HG03342 (cell line): ENCODE measurements at regions not wholly inside any gene's neighbourhood (a gene's known extent, or its start where the extent isn't known, plus 50 kb on each side); places are given as distances from the start of the nearest gene placed in this dataset.
A peak's percentile ranks its signal among the peaks of the same experiment; 100 is the strongest.
"Not testable (repeated sequence)": the region's sequence is repeated elsewhere in the genome, so short reads cannot be mapped to it uniquely, and the experiment has no call there.

ENCODE experiments used
- ATAC-seq: cut with Tn5 transposase; IDR thresholded peaks from one replicate; pipeline ENCODE4 v1.9.1; 2021; ENCODE audit warnings: mild to moderate bottlenecking, moderate library complexity; ENCODE audit not compliant: unreplicated experiment

DNA sequence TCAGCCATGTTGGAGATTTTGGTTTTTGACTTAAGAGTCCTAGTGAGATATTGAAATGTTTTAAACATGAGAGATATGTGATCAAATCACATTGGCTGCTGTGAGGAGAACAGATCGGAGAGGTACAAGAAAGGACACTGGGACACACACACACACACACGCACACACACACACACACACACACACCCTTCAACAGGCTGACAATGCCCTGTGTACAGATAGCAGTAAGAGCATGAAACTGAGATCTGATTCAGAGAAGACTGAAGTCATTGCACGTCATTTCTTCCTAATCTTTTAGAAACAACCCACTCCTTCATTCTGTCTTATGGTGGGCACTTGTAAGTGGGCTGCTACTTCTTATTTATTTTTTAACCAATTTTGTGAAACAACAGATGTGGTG lies 200.5 kb upstream of the E2F8 start:
- no peak for ATAC-seq

DNA sequence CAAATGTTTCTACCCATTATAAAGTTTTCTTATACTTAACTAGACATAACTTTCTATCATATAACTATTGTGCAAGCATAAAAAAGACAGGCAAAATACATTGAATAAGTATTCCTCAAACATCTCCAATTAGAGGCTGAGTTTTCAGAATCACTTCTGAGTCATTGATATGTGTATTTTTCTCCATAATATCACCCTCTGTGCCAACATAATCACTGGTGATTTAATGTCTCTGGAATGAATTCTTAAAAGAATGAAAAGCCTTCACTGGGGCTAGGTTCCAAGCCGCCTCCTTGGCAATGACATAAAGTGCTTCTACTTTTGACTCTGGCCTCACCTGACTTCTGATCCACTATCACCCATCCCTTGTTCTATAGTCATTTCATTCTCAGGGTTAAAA lies 197.0 kb upstream of the E2F8 start:
- no peak for ATAC-seq

DNA sequence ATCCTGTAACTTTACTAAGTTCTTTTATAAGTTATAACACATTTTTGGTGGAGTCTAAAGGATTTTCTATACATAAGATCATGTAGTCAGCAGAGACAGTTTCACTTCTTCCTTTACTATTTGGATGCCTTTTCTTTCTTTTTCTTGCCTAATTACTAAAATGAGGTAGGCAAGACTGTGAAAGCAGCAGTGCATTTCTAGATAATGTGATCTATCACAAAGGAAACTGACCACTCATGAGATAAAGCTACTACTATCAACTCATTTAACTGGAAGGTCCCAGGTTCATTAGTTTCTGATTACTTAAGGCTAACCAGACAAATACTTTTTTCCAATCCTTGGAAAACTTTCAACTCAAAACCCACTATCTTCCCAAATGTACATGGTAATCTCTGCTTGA lies 196.2 kb upstream of the E2F8 start:
- peak; percentile 31 for ATAC-seq

DNA sequence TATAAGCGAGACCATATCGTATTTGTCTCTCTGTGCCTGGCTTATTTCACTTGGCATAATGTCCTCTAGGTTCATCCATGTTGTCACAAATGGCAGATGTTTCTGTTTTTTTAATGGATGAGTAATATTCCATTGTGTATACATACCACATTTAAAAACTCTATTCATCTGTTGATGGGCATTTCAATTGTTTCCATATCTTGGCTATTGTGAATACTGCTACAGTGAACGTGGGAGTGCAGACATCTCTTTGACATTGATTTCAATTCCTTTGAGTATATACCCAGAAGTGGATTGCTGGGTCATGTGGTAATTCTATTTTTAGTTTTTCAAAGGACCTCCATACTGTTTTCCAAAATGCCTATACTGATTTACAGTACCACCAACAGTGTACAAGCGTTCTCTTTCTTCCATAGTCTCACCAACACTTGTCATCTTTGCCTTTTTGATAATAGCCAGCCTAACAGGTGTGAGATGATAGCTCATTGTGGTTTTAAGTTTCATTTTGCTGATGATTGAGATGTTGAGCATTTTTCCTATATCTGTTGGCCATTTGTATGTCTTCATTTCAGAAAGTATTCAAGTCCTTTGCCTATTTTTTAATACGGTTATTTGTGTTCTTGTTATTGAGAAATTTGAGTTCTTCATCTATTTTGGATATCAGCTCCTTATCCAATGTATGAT lies 194.7 kb upstream of the E2F8 start:
- no peak for ATAC-seq

DNA sequence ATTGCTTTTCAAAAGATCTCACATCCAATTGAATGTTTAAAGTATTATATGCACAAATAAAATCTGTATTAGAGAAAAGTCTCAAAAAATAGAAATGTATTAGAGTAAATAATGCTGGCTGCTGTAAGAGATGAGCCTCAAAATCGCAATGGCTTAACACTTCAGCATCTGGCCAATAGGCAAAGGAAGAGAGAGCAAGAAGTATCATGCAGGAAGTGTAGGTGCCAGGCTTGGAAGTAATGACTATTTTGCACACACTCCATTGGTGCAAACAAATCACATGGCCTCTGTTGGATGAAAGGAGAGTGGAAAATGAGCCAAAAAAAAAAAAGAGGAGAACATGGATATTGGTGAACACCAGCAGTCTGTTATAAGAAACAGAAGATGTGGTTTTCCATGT lies 193.0 kb upstream of the E2F8 start:
- peak; percentile 30 for ATAC-seq

DNA sequence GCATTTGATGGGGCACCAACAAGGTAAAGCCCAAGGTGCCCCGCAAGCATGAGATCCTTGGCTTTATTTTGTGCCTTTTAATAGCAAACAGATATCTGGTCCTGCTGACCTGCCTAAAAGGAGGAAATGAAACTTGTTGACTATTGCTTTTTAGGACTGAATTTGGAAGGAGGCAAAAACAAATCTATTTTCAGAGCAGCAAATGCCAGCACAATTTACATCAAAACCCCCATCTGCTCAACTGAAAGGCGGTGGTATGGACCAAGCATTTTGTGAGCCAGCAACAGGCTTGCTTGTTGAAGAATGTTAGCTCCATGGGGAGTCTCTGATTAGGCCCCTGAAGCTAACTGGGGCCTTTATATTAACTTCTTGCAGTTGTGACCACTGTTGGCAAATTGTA lies 192.6 kb upstream of the E2F8 start:
- ATAC-seq, result peak; percentile 52

DNA sequence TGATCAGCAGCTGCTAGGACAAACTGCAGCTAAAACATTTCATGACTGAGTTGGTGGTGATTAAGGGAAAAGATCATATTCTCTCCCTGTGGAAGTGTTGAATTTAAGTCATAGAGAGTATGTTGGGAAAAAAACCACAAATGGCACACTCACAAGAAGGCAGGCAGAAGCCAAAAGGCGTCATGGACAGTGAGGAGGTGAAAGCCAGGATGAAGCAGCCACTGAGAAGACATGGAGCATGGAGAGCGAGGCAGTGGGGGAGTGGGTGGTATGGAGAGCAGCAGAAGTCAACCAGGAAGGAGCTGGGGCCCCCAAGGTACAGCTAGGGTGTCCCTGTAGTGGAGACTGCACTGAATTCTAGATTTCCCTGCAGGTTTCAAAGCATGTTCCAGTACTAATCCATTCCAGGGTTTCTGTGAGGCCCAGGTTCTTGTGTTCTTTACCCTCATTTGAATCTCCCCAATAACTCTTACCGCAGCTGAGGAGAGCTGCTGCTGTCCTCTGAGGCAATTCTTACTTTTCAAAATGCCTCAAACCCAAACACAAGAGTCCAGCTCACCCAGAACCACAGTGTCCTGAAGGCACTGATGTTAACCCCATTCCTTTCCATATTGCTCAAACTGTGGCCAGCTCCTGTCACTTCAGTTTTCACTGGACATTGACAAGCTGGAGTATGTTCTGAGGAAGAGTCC lies 191.8 kb upstream of the E2F8 start:
- peak; percentile 64 for ATAC-seq

DNA sequence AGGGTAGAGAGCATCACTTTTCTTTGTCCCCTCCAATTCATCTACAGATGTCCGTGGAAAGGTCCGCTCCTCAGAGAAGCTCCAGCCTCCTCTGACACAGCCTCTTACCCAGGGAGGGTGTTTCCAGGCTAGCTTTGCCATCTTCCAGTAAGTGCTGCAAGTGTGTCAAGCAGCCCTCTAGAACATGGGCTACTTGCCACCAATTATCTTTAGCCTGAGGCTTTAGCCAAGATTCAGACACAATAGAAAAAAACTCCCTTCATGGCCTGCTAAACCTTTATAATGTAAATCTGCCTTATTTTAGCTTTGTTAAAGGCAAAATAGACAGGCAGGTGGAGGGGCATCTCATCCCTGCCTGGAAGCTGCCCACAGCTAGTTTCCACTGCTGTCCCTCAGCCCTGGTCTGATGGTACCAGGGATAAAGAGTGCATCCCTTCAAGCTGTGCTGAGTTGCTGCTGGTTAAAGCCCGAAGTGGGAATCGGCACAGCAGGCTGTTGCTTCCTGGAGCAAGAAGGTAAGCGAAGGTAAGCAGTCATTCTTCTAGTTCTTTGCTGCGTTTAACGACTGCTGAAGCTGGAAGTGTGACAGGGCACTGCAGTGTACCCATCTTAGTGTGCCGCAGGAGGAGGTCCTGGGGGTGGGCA lies 190.1 kb upstream of the E2F8 start:
- ATAC-seq, result no peak

DNA sequence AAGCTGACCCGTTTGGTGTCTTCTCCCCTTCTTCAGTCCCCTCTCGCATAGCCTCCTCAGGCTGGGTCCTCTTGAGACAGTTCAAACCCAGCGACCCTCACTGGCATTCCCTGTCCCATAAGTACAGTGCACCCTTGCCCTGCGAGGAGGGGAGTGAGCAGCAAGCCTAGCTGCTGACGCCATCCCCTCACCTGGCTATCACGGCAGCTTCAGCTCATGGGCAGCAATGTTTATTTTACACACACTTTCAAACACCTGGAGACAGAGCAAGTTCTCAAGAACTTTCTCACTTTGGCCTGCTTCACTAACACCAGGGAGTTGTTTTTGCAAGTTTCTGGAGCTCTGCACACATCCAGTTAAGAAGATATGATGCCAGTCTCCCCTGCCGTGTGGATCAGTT lies 189.6 kb upstream of the E2F8 start:
- no peak for ATAC-seq

DNA sequence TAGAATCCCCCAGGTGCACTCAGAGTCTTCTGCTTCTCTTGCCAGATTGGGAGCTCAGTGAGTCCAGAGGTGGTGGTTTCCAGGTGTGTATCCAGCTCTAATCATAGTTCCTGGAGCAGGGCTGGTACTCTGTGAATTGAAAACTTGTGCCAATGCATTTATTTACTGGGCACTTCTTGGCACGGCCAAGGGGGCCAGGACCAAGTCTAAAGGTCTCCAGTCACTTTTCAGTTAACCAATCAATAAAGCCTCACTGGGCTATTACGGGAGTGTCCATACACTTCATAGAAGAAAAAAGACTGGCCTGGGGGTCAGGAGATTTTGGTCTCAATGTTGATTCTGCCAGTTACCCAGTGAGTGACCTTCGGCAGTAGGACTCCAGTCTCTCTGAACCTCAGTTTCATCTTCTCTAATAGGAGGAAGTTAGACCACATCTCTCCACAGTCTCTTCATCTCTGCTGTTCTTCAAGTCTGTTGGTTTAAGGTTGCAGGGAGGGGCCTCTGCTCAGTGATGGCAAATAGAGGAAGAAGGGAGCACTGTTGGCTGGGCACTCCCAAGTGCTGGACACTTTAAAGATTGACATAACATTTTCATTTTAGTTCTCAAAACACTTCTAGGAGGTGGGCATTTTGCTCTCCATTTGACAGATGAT lies 188.5 kb upstream of the E2F8 start:
- ATAC-seq, result no peak

DNA sequence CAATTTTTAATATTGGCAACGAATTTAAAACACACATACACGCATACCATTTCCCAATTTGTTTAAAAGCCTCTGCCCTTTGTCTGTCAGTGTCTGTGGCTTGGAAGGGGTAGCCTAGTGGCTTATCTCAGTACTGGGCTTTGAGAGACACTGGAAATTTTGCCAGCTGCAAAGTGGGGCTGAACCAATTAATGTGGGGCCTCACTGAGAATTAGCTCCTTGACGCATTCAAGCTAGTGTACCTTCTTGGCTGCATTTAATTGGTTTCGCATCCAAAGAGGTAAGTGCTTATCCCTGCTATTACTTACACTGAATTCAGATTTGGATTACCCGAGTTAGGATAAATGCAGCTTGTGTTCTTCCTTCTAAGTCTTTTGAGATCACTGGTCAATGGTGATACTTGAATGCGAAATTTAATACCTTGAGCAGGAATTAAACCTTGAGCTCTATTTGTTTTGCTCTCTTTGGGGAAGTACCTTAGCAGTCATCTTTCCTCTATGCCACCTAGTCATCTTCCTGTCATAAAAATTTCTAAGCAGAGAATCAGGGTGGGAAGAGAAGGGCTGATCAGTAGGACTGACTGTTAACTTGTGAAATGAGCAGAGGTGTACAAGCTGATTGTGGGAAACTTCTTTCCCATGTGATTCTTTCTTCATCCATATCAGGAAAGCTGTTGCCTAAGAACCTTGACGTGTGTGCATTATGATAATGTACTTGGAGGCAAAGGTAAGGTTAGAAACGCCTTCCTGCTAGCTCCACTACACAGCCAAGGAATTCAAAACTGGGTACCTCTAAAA lies 187.7 kb upstream of the E2F8 start:
- ATAC-seq, result no peak

DNA sequence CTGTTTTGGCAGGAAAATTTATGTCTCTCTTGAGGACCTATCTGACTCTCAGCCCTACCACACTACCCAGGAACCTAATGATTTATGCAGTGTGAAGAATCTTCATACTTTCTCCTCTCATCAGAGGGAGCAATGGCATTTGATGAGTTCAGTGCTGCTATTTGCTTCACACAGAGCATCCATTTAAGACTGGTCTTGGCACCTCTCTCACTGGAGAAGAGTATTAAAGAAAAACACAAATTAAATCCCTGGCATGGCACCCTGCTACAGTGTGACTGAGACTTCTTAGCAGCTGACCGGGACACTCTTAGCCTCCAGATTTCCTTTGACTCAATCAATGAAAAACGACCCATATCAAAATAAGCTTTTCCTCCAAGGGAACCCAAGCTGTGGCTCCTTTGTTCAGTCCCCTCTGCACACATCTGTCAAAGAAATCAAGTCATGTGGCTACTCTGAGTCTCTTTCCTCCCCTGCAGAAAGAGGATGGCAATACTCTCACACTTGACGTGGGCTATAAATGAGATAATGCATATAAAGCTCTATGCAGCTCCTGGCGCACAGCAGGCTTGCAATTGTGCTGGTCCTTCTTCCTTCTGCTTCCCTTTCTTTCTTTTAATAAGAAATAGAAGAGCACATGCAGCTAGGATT lies 186.1 kb upstream of the E2F8 start:
- ATAC-seq, result no peak

DNA sequence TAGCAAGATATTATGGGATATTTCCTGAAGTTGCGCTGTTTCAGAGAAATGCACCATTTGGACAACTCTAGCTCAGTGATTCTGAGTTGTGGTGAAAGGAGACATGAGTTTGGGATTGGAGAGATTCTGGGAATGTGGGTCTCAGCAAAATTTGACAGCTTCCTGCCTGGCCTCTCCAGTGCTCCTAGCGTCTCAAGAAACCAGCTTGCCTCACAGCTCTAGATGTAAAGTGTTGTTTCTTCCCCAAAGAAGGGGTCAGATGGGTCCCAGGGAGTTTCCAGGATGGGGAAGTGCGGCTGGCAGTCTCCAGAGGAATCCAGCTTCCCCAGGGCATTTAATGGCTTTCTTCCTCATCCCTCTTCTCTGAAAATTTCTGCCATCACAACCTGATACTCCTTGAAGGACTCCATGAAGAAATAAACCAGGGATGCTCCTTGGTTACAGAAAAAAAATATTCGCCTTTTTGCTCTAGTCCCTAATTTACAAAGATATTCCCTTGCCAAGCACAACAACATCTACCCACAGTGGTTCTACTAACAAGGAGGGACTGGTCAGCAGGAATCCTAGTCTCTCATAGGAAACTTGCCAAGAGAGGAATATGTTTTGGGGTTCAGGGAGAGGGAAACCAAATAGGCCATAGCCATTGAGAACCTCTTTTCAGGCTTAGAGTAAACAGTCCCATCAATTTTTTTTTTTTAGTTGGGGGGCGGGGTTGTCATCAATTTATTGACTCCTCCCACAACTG lies 185.4 kb upstream of the E2F8 start:
- ATAC-seq, result no peak

DNA sequence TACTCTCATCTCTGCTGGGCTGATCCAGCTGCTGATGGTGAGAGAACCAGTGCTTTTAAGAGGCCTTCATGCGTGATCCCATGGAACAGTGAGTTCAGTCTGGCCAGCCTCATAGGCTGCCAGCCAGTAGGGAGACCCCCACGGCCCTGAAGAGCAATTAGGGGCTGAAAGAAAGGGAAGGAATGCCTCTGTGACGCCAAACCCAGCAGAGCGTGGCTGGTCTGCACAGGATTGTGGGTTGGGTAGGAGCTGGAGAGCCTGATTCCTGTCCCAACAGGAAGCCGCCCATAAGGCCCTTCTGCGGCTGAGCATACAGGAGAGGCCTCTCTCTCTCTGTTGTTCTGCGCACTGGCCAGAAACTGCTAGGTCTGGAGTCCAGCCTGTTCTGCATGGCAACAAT lies 181.5 kb upstream of the E2F8 start:
- no peak for ATAC-seq

DNA sequence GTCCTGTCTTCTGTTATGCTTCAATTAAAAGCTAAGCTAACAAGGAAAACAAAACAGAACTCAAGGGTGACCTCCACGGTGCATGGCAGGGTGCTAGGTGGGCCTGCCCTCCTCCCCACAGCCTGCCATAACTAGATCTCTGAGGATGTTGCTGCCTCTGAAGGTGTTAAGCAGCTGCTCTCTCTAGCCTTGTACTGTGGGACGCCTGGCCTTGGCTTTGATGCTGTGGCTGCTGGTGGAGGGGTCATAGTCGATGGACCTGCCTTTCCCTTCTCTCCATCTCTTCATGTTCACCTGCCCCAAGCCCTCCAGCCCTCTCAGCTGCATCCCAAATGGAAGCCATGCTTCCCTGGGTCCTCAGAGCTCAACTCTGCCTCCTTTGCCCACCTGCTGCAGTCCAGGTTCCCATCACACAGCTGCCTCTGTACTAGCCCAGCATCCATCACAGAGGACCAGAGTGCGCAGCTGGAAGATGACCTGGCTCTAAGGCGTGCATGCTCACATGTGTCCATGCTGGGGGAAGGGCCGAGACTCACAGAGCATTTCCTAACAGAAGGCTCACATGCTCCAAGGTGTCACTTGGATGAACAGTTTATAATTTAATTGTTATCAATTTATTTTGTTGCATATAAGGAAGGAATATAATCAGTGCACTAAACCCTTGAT lies 180.3 kb upstream of the E2F8 start:
- ATAC-seq, result no peak

DNA sequence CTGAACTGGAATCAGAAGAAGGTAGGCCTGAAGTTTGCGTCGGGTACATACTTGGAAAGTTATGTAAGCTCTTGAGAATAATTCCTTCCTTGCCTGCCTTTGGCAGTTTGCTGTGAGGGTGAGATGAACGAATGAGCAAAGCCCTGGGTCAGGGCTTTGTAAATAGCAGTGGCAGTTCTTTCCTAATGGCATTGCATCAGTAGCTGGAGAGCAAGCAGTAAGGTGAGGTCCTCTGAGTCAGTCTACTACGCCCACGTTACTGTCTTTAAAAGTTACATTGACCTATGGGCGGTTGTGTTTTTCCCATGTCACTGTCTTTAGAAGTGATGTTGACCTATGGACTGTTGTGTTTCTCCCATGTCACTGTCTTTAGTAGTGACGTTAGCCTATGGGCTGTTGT lies 179.1 kb upstream of the E2F8 start:
- ATAC-seq, result no peak

DNA sequence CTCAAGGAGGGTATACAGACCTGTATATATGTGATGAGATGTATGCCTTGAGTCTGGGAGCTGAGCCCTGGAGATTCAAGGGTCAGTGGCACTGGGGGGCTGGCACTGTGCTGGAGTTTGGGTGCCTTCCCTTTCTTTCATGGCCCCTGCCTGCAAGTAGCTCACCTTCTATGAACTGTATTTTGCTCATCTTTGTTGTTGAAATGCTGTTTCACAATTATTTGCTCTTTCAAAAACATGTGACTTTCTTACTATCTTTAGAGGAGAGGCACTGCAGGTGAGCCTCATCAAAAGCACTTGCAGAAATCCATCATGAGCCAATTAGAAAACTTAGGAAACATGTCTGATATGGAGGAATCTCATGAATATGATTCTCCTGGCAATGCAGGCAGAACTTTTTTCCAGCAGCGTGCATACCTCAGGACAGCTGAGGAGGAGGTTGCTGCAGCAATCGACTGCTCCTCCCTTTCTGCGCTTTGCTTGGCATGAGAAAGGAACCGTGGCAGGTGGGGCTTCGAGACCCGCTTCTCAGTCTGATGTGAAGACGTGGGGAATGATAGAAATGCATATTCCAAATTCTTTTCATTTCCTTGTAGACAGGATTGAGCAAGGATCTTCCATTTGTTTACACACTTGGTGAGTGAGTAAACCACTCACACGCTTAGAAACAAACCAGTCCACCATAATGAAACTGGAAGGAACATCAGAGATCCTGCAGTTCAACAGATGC lies 178.4 kb upstream of the E2F8 start:
- ATAC-seq, result no peak

DNA sequence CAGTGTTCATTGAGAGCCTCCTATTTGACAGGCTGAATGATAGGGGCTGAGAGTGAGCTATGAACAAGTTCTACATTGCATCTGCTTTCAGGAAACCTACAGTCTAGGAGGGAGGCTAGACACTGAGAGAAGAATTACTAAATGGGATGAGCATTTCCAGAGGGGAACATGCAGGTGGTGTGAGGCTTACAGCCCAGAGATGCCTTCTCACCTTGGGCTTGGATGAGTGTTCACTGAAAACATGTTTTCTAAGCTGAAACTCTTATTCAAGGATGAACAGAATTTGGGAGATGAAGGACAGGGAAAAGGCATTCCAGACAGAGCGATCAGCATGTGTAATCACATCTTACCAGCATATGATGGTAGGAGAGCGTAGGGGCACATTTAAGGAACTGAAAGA lies 177.5 kb upstream of the E2F8 start:
- no peak for ATAC-seq

DNA sequence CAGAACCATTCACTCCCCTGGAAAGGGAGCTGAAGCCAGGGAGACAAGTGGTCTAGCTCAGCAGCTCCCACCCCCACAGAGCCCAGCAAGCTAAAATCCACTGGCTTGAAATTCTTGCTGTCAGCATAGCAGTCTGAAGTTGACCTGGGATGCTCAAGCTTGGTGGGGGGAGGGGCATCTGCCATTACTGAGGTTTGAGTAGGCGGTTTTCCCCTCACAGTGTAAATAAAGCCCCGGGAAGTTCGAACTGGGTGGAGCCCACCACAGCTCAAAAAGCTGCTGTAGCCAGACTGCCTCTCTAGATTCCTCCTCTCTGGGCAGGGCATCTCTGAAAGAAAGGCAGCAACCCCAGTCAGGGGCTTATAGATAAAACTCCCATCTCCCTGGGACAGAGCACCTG lies 171.3 kb upstream of the E2F8 start:
- ATAC-seq, result not testable (repeated sequence)
